Skin epidermis (tissue), 12 donors: ENCODE measurements at regions not wholly inside any gene's neighbourhood (a gene's known extent, or its start where the extent isn't known, plus 50 kb on each side); places are given as distances from the start of the nearest gene placed in this dataset.
"Not testable (repeated sequence)": the region's sequence is repeated elsewhere in the genome, so short reads cannot be mapped to it uniquely, and the experiment has no call there.

ENCODE experiments used
- H3K27ac ChIP-seq, 21 experiments: fragments of 200-600 bp; sonication (generic) in 11 of 21; one replicate each; pipeline ENCODE4 v1.5.0; 2020; ENCODE audit warnings: mild to moderate bottlenecking in 3 of 21, inconsistent platforms in 2 of 21, moderate library complexity in 2 of 21
- H3K4me3 ChIP-seq, 7 experiments: fragments of 200-600 bp; sonication (generic) in 2 of 7; one replicate each; pipeline ENCODE4 v1.5.0; 2020; ENCODE audit warnings: inconsistent platforms in 2 of 7, mild to moderate bottlenecking in 2 of 7, moderate library complexity in 1 of 7

DNA sequence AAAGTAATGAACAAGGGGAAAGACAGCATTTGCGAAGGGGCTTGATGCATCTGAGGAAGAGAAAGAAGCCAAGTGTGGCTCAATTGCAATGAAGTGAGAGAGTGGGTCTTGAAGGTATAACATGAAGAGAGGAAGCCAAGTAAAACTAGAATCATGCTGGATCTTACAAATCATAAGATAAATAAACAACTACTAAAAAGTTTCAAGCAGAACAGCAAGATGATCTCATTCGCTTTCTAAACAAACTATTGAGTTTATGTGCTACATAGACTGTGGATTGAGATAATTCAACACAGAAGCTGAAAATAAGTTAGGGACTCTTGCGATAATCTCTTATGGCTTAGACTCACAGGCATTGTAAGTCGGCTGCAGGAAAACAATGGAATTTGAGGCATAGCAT is 1310.5 kb upstream of the NRXN1 start:
- Histone ChIP-seq H3K4me3 (no peak overlapping the region), H3K27ac (no peak overlapping the region)

DNA sequence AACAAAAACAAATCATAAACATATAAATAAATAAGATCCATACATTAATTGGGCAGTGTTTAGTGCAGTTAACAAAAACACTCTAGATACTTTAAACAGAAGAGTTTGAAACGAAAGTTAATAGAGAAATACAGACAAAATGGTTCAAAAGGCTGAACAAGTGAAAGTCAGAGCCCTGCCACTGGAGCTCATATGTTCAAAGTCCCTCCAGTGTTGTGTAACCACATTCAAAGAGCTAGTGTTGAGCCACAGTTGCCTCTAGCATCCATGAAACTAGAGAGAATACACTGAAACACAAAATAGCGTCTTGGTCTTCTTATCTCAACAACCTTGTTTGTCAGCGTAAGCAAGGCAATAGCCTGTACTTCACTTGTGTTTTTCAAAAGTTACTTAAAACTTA is 1309.8 kb upstream of the NRXN1 start:
- Histone ChIP-seq H3K4me3 (no peak overlapping the region), H3K27ac (no peak overlapping the region)

DNA sequence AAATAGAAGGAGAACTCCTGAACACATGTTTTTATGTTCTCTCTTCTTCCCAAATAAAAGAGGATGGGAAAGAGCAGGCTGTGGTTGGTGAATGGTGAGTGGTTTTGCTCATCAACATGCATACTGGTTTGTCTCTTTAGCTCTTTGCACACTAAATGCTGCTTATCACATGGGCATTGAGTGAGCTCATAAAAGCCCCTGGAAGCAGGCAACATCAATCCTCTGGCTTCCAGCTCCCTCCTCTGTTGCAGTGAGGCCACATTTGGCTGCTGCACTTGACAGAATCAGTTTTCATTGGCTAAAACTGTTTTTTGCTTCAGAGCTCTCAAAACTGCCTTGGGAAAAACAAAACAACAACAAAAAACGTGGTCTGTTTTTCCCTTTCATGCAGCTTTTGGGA is 1308.2 kb upstream of the NRXN1 start:
- H3K27ac ChIP-seq: no peak overlapping the region
- no peak overlapping the region for H3K4me3 ChIP-seq

DNA sequence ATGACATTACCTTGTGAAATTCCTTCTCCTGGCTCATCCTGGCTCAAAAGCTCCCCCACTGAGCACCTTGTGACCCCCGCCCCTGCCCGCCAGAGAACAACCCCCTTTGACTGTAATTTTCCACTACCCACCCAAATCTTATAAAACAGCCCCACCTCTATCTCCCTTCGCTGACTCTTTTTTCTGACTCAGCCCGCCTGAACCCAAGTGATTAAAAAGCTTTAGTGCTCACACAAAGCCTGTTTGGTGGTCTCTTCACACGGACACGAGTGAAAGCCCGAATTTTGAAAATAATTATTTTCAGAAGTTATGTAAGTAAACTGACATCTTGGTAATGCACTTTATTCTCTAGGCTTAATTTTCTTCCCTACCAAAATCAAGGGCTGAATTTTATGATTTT is 1305.9 kb upstream of the NRXN1 start:
- H3K27ac ChIP-seq, H3K4me3 ChIP-seq: not testable (repeated sequence)

DNA sequence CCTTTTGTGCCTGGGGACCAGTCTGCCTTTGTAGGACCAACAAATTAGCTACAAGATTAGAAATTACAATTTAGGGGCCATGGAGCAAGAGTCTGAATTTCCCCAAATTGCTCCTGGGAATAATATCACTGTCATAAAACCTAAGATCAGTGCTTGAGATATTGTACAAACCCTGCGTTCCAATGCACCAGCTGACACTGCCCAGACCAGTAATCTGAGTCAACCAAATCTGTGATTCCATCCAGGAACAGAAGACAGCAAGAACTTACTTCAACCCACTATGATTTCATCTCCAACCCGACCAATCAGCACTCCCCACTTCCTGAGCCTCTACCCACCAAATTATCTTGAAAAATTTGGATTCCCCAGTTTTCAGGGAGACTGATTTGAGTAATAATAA is 1305.0 kb upstream of the NRXN1 start:
- Histone ChIP-seq H3K27ac (no peak overlapping the region), H3K4me3 (no peak overlapping the region)

DNA sequence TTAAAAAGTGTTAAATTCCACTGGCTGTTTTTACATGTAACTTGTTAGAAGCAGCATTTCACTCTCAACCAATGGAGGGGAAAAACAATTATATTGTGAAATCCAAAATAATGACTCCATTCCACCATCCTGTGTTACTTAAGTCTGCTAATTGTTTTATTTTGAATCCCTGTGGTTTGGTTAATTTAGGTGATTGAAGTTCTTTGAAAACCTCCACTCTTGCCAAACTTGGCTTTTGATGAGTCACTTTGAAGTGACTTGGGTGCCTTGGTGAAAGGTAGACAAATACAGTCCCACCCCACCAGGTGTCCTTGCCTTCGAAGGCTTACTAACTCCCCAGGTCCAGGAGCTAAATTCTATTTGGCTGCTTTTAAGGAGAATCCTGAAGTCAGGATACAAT is 1303.8 kb upstream of the NRXN1 start:
- H3K4me3 ChIP-seq: no peak overlapping the region

DNA sequence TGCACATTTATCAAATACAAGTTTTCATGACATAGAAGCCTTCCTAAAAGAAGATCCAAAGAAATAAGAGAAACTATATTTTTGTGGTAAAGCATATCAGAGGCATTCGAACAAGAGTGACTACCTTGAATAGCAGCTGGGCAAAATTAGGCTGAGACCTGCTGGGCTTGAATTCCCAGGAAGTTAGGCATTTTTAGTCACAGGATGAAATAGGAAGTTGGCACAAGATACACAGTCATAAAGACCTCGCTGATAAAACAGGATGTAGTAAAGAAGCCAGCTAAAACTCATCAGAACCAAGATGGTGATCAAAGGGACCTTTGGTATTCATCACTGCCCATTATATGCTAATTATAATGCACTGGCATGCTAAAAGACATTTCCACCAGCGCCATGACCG is 1302.3 kb upstream of the NRXN1 start:
- Histone ChIP-seq H3K4me3 (no peak overlapping the region), H3K27ac (no peak overlapping the region)

More for the DNA sequence above, 1303.8 kb upstream of the NRXN1 start:
- no peak overlapping the region for H3K27ac ChIP-seq

DNA sequence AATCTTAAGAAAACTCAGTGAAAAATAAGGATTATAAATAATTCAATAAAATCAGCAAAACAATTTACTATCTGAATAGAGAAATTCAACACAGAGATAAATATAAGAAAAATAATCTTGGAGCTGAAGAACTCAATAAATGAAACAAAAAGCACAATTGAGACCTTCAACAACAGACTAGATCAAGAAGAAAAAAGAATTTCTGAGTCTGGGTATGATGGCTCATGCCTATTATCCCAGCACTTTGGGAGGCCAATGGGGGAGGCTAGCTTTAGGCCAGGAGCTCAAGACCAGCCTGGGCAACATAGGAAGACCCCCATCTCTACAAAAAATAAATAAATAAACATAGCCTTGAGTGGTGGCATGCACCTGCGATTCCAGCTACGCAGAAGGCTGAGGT is 1295.7 kb upstream of the NRXN1 start:
- no peak overlapping the region for H3K27ac ChIP-seq
- H3K4me3 ChIP-seq: no peak overlapping the region

DNA sequence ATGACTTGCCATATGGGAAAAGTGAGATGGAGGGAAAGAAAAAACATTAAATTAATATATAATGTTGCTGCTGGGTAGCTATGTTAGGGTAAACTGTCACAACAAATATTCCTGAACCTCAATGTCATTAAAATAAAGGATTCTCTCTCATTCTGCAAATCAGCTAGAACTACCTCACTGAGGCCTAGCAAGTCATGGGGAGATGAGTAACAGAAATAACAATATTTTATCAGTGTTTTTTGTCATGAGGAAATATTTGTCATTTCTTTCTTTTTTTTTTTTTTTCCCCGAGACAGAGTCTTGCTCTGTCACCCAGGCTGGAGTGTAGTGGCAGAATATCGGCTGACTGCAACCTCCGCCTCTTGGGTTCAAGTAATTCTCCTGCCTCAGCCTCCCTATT is 1282.3 kb upstream of the NRXN1 start:
- H3K4me3 ChIP-seq: no peak overlapping the region
- no peak overlapping the region for H3K27ac ChIP-seq

DNA sequence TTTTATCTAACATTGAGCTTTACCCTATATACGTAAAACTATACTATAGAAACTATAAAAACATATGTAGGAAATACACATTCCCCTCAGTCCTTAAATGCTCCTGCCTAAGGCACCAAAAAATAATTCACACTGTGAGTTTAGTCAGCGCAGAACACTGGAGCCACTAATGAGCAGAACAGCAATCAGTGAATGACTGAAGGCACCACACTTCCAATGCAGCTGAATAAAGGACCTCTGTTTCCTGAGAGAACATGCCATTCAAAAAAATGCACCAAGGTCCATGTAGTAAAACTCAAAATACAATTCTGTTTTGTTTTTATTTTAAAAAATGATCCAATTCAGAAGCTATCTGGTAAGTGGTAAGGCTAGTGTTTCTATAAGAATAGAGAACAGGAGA is 1280.6 kb upstream of the NRXN1 start:
- no peak overlapping the region for H3K4me3 ChIP-seq
- H3K27ac ChIP-seq: no peak overlapping the region

DNA sequence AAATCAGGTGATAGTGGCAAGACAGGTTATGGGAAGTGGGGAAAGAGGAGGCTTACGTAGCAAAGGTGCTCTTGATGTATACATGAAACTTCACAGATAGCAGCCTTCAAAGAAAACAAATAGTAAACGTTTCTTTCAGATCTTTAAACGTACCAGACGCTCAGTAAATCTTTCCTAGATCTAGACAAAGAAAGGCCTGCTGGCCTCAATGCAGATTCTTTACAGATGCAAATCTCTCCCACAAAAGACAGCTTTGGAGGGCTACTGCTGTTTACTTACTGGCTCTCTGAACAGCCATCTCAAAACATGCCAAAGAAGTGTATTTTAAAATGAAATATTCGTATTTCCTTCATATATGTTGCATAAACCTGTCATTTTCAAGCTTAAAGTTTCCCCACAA is 1279.9 kb upstream of the NRXN1 start:
- Histone ChIP-seq H3K27ac (no peak overlapping the region), H3K4me3 (no peak overlapping the region)

DNA sequence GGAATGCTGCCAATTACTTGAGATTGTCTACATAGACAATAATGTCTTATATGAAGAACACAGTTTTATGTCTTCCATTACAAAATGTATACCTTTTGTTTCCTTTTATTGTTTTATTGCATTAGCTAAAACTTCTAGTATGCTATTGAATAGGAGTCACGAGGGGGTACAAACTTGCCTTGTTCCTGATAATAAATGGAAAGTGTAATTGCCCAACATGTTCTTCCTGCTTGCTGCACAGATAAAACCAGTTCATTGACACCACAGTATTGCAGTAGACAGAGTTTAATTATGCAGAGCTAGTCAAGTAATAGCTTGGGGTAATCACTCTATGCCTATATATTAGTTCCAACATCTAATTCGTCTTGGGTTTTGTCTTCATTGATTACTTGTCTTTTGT is 1276.2 kb upstream of the NRXN1 start:
- no peak overlapping the region for H3K27ac ChIP-seq
- no peak overlapping the region for H3K4me3 ChIP-seq

DNA sequence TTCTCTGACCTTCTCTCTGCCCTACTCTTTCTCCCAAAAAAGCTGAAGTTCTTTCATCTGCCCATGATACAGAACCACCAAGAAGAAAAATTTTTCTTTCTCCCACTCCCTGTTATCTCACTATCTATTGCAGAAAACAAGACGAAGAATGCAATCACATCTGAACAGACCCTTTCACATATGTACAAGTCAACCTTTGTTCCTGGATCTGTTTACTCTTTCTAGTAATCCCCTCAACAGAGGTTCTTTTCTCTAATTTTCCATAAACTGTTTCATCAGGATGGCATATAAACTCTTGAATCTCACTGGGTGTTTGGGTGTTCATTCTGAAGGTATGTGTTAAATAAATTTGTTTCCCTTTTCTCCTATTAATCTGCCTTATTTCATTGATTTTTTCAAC is 1262.7 kb upstream of the NRXN1 start:
- H3K27ac ChIP-seq: no peak overlapping the region
- H3K4me3 ChIP-seq: no peak overlapping the region

DNA sequence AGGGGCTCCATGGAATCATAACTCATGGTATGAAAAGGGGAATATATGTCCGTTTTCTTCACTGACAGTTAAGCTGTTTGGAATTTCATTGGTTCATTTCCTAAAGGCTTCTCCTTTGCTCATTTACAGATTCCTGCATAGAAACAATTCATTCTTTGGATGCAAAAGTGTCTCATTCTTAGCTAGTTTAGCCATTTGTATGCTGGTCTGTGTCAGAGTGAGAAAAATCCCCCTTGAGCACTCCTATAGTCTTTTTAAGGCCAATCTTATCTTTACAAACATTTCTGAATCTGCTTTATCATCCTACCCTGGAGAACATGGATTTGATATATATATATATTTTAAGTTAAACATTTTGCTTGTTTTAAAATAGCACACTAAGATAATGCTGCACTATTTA is 1260.9 kb upstream of the NRXN1 start:
- no peak overlapping the region for H3K27ac ChIP-seq

DNA sequence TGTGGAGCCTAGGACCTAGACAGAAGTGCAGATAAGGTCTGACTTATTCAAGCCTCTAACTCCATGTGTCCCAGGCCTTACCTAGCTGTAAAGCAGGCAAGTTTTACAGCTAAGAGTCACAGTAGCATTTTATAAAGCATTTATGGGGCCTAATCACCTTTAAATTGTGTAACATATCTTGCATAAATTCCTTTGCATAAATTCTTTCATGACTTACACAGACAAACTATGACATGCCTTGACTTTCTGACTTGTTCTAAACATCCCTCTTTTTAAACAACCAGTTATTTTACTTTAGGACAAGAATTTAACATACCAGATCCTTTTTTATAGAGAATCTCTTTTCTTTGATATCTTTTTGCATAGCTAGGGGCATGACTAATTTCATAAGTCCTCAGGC is 1257.8 kb upstream of the NRXN1 start:
- H3K27ac ChIP-seq: no peak overlapping the region
- H3K4me3 ChIP-seq: no peak overlapping the region

More for the DNA sequence above, 1260.9 kb upstream of the NRXN1 start:
- no peak overlapping the region for H3K4me3 ChIP-seq

DNA sequence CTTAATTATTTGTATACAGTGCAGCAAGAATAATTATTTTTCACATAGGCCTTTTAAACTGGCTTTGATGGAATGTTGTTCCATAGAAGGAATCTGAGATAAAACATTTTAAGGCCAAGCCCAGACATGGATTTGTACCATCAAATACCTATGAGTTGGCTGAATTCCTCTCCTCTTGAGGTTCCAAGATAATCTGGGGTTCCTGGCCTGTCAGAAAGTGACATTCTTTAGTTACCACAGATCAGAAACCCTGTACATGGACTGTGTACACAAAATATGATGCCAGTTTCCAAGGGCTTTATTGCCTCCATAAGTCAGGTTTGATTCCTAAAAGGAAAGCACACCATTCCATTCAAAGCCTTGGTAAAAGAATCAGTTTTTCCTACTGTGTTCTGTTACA is 1256.7 kb upstream of the NRXN1 start:
- H3K4me3 ChIP-seq: no peak overlapping the region
- no peak overlapping the region for H3K27ac ChIP-seq

DNA sequence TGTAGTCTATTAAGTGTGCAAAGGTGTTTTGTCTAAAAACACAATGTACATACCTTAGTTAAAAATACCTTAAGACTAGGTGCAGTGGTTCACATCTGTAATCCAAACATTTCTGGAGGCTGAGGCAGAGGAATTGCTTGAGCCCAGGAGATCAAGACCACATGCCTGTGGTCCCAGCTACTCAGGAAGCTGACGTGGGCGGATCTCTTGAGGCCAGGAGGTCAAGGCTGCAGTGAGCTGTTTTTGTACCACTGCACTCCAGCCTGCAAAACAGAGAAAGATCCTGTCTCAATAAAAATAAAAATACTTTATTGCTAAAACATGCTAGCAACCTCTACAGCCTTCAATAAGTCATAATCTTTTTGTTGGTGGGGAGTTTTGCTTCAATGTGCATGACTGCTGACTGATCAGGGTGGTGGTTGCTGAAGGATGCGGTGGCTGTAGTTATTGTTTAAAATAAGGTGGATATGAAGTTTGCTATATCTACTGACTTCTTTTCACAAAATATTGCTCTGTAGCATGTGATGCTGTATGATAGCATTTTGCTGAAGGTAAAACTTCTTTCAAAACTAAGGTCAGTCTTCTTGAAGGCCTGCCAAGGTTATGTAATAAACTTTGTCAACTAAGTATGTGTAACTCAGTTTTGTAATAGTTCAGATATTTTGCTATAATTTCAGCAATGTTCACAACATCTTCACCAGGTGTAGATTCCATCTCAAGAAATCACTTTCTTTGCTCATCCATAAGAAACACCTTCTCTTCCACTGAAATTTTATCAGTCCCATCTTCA is 1238.0 kb upstream of the NRXN1 start:
- no peak overlapping the region for H3K4me3 ChIP-seq
- H3K27ac ChIP-seq: no peak overlapping the region

DNA sequence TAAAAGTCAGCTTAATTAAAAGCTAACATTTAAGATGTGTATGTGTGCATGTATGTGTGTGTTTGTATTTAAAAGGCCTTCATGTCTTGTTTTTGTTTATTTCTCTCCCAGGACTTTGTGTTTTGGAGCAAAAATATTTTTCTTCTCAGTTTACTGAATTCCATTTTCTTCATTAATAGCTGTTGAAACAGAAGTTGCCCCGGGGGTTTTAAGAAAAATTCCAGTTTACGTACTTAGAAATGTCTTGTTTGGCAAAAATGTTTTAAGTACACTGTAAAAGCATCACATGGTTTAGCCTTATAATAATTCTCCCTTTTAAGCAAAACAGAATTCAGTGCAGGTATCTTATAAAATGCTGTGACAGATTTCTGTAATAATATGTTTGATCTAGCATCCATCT is 1233.0 kb upstream of the NRXN1 start:
- Histone ChIP-seq H3K27ac (no peak overlapping the region), H3K4me3 (no peak overlapping the region)

DNA sequence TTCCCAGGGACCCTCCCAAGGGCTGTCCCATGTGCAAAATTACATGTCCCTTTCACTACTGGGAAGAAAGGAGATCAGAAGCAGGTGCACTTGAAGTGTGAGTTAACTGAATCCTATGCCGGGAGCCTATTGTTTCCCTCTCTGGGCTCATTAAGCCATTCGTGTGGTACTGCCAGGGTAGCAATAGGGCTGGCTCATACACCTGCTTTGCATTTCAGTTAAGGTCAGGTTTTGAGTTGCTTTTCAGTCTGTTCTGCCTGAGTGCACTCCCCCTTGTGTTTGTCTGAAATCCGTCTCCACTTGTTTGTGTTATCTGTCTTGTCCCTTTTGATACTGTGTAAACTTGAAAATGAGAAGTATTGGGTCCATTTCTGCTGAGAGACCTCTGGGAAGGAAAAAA is 1232.6 kb upstream of the NRXN1 start:
- Histone ChIP-seq H3K4me3 (no peak overlapping the region), H3K27ac (no peak overlapping the region)

DNA sequence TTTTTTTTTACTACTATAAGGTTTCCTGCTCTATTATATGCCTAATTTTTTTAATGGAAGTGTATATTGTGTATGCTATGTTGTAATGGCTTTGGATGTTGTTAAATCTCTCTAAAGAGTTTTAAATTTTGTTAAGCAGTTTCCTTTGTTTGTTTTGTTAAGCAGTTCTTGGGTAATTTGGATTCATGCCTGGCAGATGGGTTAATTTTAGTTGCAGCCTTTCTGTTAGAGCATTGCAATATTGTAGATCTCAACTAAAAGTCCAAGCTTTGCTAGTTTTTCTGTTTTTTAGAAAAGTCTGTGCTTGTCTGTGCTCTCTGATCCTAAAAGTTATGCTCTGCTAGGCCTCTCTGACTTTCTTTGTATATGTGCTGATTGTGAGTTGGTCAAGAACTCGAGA is 1229.0 kb upstream of the NRXN1 start:
- no peak overlapping the region for H3K4me3 ChIP-seq
- no peak overlapping the region for H3K27ac ChIP-seq

DNA sequence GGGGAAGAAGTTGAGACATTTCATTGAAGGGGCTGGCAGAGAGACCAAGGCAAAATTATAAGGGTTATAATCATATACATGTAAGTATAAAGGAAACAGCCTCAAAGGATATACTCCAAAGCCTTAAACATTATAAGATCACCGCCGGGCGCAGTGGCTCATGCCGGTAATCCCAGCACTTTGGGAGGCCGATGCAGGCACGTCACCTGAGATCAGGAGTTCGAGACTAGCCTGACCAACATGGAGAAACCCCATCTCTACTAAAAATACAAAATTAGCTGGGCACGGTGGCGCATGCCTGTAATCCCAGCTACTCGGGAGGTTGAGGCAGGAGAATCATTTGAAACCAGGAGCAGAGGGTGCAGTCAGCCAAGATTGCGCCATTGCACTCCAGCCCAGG is 1227.0 kb upstream of the NRXN1 start:
- not testable (repeated sequence) for H3K27ac ChIP-seq, H3K4me3 ChIP-seq

DNA sequence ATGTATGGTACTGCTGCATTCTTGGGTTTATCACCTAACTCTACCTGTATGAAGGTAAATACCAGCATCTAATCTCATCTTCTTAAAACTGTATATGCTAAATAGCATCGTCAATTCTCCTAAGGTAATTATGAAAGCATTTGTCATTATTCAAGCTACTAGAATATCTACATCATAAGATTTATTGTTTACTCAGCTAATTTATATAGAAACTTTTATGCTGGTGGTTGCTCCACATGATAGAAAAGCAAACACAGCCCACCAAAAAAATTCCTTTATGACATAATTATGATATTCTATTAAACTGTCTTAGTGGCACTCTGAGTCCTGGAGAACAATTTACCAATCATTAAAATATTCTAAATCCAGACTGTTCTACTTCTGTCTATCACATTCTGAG is 1226.1 kb upstream of the NRXN1 start:
- no peak overlapping the region for H3K4me3 ChIP-seq
- no peak overlapping the region for H3K27ac ChIP-seq
